Mammary epithelial cell (primary cell): ENCODE measurements at regions not wholly inside any gene's neighbourhood (a gene's known extent, or its start where the extent isn't known, plus 50 kb on each side); places are given as distances from the start of the nearest gene placed in this dataset.

Source experiments
- EZH2 ChIP-seq: IDR thresholded peaks from 2 replicates; pipeline ENCODE4 v1.6.1; 2012; ENCODE audit warnings: low read length, inconsistent platforms, borderline replicate concordance
- TF ChIP-seq, protein P1 (sequence below), 2 donors: IDR thresholded peaks in 1 of 2; conservative IDR thresholded peaks in 1 of 2; 2 replicates each; pipeline ENCODE4 v1.5.1; 2011 to 2012; ENCODE audit warnings: inconsistent platforms in 2 of 2, low read length in 2 of 2, mild to moderate bottlenecking in 2 of 2, control low read depth in 1 of 2, low read depth in 1 of 2; ENCODE audit not compliant: insufficient read depth in 1 of 2; ENCODE audit errors: extremely low read depth in 1 of 2

DNA sequence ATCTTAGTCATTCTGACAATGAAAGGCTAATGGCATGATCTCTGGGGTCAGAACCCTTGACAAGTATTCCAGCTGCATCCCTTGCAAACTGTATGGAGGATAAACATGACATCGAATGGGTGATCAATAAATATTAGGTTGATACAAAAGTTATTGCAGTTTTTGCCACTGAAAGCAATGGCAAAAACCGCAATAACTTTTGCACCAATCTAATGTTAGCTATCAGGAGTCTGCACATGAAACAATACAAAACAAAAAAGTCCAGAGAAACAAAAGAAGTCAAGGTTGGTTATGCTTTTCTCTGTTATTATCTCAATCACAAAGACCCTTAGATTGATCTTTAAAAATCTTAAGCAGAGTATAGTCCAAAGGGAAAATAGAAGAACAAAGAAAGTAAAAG is 292.7 kb downstream of the DUSP10 start:
- TF ChIP-seq, protein P1, sequence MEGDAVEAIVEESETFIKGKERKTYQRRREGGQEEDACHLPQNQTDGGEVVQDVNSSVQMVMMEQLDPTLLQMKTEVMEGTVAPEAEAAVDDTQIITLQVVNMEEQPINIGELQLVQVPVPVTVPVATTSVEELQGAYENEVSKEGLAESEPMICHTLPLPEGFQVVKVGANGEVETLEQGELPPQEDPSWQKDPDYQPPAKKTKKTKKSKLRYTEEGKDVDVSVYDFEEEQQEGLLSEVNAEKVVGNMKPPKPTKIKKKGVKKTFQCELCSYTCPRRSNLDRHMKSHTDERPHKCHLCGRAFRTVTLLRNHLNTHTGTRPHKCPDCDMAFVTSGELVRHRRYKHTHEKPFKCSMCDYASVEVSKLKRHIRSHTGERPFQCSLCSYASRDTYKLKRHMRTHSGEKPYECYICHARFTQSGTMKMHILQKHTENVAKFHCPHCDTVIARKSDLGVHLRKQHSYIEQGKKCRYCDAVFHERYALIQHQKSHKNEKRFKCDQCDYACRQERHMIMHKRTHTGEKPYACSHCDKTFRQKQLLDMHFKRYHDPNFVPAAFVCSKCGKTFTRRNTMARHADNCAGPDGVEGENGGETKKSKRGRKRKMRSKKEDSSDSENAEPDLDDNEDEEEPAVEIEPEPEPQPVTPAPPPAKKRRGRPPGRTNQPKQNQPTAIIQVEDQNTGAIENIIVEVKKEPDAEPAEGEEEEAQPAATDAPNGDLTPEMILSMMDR (conservative IDR thresholded peaks at IDR 0.05 in 1 of 2, IDR thresholded peaks at IDR 0.05 in 1 of 2; ENCODE audit: extremely low read depth in 1 of 2, insufficient read depth in 1 of 2, low read depth in 1 of 2, low read length in 2 of 2) = no peak
- TF ChIP-seq EZH2 = no peak
